Ramos (cell line): ENCODE measurements at regions not wholly inside any gene's neighbourhood (a gene's known extent, or its start where the extent isn't known, plus 50 kb on each side); places are given as distances from the start of the nearest gene placed in this dataset.
"Not testable (repeated sequence)": the region's sequence is repeated elsewhere in the genome, so short reads cannot be mapped to it uniquely, and the experiment has no call there.

Source experiments
- in situ Hi-C: fragments of 300-500 bp; cut with MboI; formaldehyde crosslinking; loops from one replicate; pipeline ENCODE4 v1.14.3; 2022; ENCODE audit warnings: low sequenced_read_pairs; ENCODE audit not compliant: unreplicated experiment

DNA sequence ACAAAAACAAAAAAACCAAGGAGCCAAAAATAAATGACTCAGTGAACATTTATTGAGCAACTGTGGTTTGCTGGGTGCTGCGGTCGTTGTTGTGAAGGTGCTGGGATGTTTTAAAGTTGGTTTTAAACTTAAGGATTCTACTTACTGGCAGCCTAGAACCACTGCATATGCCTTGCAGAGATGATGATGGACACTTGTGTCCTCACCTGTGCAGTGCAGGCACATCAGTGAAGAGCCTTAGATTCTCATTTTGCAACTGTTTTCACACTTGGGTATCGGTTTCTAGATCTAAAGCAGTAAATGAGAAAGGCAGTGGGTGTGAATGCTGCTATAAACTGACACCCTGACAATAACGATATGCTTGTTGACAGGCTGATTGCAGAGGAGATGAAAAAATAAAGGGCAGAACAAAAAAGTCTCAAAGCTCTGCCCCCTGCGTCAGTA is 68.8 kb downstream of the UTRN start:
- in situ Hi-C loops: no loop called here

DNA sequence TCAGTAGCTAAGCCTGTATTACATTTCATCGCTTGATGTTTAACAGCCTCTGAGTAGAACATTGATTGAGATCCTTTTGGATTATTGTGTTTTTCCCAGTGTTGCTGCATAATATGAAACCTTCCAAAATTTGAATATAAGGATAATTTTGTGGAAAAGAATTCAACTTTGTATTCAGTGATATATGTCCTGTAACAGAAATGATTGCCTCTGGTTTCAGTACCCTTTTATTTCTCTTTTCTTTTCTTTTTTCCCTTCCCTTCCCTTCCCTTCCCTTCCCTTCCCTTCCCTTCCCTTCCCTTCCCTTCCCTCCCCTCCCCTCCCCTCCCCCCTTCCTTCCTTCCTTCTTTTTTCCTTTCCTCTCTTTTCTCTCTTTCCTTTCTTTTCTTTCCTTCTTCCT is 74.6 kb downstream of the UTRN start:
- in situ Hi-C loops: no loop called here

DNA sequence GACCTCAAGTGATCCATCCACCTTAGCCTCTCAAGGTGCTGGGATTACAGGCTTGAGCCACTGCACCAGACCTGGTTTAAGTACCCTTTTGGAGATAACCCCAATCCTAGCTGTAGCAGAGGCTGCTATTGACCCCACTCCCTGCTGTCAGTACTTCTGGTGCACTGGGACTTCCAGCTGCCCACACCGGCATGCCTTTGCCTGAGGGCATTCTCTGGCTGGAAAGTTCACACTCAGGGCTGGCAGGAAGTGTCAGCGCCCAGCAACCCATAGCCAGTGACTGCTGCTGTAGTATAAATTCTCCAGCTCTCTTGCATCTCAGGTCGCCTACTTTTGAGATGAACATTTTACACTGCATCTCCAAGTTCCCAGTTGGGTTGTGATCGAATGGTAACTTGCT is 75.3 kb downstream of the UTRN start:
- in situ Hi-C loops: no loop called here

DNA sequence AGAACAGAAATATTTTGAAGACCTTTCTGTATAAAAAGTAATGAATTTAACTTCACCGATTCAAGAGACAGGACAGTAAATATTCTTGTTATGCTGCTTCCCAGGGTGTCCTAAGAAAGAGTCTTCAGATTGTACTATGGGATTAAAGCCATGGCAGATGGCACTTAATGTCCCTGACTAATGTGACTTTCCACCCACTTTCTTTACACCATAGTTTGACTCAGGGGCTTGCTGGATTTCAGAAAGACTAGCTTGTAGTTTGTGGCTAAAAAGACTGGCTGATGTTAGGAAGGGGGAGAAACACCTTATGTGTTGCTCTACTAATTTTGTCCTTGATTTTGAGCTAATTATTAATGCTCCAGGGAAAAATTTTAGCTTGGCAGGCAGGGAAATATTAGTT is 75.9 kb downstream of the UTRN start:
- in situ Hi-C loops: no loop called here

DNA sequence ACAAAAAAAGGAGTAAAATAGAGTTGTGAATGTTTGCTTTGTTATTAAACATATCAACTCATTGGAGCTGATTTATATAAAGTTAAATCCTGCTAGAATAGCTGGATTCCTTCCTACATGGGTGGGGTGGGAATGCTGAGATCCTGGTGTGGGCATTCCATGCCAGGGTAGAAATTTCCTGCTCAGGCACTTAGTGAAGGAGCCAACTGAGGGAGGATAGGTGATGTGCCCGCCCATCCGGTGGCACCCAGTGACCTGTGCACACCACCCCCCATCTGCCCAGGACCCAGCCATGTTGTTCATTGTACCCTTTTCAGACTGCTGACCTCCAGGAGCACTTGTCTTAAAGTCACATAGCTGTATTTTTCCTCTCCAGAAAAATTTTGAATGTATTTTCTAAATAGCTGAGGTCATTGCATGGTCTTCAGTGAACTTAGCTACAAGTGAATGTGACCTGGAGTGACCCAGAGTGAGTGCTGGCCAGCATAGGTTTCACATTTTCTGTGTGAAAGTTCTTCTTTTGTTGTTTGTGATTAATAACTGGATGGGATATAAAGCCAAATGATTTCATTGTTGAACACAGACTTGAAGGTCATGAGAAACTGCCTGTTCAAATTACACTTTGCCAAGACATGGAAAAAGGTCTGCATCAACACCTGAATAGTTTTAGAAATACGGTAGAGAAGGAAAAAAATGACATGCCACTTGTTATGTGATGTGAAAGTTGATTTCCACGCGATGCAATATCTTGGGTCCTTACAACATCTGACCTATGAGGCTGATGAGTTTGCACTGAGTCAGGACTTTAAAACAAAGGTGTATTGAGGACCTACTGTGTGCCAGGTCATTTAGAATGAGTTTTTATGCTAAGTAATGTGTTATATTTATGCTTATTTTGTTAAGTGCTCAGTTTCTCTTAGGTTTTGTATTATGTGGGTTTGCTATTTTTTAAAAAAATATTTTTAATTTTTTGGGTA is 77.2 kb downstream of the UTRN start:
- in situ Hi-C loops: no loop called here

DNA sequence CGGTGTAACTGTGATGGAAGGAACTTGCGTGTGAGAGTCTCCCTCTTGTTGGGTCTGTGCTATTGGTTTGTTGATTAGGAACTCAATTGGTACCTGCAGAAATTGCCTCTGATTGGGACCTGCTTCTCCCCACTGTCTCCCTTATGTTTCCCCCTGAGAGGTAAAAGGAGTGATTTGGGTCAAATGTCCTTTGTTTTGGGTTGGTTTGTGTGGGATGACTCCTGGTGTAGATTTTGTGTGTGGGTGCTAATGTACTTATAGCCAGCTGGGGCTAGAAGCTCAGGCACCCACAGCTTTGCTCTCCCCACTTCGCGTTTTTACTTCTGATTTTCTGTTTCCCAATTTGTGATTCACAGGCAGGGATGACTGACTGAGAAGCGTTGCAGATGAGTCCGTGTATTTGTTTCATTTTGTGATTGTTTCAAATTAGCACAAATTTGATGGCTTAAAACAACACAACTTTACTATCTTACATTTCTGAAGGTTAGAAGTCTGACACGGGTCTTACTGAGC is 79.1 kb downstream of the UTRN start:
- in situ Hi-C loops: no loop called here

DNA sequence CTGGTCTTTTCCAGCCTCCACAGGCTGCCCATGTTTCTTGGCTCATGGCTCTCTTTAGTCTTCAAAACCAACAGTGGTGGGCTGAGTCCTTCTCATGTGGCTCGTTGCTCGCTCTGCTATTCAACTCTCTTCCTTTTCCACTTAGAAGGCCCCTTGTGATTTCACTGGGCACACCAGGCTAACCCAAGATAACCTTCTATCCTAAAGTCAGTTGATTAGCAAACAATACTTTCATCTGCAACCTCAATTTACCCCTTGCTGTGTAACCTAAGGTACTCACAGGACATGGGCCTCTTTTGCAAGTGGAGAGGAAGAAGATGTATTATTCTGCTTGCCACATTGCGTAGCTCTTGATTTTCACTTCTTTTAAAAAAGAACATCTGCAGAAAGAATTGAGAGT is 79.6 kb downstream of the UTRN start:
- in situ Hi-C loops: no loop called here

DNA sequence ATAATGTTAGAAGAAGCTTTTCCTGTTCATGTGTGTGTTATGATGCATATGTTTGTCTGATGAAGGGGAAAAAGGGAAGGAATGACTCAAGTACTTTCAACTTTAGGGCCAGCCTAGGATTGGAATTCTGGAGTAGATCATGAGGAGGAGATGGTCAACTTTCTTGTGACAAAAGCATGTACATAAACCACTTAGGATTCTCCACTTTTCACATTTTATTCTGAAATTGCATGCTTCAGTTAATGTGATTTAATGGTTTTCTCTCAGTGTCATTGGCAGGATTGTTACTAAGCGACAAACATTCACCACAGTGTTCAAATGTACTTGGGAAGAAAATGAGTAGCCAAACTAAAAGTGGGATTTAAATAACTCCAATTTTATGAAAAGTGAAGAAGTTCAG is 80.1 kb downstream of the UTRN start:
- in situ Hi-C loops: no loop called here

DNA sequence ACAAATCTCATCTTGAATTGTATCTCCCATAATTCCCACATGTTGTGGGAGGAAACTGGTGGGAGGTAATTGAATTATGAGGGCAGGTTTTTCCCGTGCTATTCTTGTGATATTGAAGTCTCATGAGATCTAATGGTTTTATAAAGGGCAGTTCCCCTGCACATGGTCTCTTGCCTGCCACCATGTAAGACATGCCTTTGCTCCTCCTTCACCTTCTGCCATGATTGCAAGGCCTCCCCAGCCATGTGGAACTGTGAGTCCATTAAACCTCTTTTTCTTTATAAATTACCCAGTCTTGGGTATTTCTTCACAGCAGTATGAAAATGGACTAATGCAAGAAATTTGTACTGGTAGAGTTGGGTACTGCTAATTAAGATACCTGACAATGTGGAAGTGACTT is 84.6 kb downstream of the UTRN start:
- in situ Hi-C loops: not testable (repeated sequence)

DNA sequence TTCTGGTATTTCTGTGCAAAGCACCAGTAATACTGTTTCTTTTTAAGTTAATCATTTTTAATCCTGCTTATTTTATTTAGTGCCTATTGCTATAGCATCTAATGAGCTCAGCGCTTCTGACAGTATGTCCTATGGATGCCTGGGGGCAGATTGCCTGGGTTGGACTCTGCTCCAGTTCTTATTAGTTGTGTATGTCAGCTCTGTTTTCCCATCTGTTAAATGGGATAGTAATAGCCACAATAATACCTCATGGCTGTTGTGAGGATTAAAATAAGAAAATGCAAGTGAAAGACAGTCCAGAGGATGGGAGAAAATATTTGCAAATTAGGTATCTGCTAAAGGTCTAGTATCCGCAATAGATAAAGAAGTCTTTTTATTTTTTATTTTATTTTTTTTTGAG is 87.0 kb downstream of the UTRN start:
- in situ Hi-C loops: no loop called here

DNA sequence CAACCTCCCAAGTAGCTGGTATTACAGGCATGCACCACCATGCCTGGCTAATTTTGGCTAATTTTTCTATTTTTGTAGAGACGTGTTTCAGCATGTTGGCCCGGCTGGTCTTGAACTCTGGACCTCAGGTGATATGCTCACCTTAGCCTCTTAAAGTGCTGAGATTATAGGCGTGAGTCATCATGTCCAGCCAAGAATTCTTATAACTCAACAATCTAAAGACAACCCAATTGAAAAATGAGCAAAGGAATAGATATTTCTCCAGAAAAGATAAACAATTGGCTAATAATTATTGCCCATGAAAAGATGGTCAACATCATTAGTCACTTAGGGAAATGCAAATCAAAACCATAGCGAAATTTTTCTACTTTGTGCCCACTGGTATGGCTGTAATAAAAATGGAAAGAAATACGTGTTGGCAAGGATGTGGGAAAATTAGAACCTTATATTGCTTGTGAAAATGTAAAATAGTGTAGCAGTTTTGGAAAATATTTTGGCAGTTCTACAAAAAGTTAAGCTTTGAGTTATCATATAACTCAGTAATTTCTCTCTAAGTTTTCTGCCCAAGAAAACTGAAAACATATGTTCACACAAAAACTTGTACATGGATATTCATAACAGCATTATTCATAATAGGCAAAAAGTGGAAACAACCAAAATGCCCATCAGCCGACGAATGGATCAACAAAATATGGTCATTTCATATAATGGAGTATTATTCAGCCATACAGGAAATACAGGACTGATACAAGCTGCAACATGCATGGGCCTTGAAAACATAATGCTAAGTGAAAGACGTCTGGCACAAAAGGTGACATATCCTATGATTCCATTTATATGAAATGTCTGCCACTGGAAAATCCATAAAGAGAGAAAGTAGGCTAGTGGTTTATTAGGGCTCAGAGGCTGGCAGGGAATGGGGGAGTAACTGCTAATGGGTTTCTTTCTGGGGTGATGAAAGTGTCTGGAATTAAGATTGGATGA is 87.8 kb downstream of the UTRN start:
- in situ Hi-C loops: no loop called here

DNA sequence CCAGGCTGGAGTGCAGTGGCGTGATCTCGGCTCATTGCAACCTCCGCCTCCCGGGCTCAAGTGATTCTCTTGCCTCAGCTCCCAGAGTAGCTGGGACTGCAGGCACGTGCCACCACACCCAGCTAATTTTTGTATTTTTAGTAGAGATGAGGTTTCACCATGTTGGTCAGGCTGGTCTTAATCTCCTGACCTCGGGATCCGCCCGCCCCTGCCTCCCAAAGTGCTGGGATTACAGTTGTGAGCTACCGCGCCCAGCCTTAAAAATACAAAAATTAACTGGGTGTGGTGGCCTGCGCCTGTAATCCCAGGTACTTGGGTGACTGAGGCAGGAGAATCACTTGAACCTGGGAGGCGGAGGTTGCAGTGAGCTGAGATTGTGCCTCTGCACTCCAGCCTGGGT is 89.4 kb downstream of the UTRN start:
- in situ Hi-C loops: not testable (repeated sequence)

DNA sequence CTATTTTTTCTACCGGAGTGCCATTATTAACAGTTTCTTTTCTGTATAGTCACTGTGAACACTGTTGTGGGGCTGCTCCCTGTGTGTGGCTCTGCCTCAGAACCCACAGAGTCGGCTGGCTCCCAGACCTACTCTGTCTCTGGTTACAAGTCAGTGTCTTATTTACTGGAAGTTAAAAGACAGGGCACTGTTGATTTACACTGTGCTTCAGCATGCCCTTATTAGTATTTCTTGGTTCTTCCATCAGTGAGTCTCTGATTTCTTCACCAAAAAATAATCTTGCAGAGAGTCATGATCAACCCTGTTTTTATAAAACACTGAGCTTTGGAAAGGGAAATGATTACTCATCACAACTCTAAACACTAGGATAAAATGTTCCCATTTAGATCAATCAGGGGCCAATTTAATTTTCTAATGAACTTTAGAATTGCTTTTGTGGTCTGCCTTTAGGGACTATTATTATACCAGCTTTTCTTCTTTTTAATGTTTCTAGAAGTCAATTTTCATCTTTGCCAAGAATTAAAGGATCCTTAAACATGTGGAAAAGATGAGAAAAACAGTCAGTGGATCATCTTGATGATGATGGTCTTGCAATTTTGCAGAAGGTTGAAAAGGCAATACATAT is 92.6 kb downstream of the UTRN start:
- in situ Hi-C loops: no loop called here

DNA sequence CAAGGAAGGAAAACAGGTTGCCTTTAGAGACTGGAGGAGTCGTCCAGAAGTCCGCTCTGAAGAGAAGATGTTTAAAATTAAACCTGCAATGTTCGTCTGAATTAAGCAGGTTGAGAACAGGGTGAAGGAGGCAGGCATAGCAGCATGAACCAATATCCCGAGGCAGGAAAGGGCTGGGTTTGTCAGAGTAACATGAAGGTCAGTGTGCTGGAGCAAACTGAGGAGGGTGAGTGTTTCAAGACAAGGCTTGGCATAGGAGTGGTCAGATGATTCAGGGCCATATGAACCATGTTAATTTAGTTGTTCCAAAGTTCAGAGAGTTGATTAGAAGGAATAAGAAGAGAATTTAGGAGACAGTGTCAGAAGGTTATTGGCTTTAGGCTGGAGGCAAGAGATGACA is 93.3 kb downstream of the UTRN start:
- in situ Hi-C loops: no loop called here

DNA sequence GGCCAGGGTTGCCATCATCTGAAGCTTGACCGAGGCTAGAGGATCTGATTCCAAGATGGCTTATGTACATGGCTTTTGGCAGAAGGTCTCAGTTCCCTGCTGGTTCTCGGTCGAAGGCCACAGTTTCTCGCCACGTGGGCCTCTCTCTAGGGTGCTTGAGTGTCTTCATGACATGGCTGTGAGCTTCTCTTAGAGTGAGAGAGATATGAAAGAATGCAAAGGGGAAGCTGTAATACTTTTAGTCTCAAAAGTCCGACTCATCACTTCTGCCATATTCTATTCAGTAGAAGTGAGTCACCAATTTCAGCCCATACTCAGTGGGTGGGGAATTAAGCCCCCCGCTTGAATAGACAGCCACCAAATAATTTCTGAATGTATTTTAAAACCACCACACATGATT is 94.2 kb downstream of the UTRN start:
- in situ Hi-C loops: no loop called here

DNA sequence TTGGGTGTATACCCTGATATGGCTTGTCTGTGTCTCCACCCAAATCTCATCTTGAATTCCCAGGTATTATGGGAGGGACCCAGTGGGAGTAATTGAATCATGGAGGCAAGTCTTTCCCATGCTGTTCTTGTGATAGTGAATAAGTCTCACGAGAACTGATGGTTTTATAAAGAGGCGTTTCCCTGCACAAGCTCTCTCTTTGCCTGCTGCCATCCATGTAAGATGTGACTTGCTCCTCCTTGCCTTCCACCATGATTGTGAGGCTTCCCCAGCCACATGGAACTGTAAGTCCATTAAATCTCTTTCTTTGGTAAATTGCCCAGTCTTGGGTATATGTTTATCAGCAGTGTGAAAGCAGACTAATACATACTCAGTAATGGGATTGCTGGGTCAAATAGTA is 96.4 kb downstream of the UTRN start:
- in situ Hi-C loops: not testable (repeated sequence)

DNA sequence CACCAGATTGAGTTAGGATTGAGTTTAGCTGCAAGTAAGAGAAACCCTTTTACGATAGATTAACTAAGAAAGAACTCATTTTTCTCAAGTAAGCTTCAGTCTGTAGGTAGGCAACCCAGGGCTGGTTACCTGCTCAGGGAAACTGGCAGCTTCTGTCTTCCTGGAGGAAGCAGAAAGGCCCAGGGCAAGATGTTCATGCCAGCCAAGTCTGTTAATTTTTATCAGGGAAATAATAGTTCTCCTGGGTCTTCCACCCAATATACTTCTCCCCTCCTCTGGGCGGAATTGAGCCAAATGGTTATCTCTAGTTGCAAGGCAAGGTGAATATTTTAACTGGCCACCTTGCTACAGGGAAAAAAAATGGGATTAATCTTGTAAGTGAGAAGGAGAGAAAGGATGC is 98.2 kb downstream of the UTRN start:
- in situ Hi-C loops: no loop called here

DNA sequence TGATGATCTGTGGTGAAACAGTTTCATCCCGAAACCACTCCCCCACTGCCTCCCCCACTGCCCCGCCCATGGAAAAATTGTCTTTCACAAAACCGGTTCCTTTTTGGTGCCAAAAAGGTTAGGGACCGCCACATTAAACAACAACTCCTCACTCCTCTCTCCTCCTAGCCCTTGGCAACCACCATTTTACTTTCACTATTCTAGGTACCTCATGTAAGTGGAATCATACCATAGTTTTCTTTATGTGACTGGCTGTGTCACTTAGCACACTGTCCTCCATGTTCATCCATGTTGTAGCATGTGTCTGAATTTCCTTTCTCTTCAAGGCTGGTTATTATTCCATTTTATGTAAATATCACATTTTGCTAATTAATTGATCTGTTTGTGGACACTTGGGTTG is 99.3 kb downstream of the UTRN start:
- in situ Hi-C loops: no loop called here

DNA sequence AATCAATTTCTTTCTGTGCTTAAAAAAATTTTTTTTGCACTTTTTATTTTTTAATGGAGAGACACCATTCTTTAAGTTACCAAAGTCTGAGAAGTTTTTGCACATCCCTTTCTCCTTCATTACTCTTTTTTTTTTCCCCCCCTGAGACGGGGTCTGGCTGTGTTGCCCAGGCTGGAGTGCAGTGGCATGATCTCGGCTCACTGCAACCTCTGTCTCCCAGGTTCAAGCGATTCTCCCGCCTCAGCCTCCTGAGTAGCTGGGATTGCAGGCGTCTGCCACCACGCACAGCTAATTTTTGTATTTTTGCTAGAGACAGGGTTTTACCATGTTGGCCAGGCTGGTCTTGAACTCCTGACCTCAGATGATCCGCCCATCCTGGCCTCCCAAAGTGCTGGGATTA is 104.3 kb downstream of the UTRN start:
- in situ Hi-C loops: not testable (repeated sequence)

DNA sequence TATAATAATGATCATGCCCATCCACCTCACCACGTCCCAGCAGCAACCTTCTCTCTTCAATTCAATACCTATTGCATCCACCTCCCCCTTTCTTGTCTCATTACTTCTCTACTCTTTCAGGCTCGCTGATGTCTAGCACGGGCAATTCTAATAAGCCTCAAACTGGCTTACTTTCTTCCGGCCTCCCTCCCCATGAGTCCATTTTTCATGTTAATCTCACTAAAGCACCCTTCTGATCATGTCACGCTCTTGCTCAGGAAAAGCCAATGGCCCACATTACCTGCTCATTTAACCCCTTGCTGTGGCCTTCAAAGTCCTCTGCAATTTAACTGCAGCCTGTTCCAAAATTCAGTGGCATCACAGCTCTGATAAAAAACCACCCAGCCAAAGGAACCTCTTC is 105.1 kb downstream of the UTRN start:
- in situ Hi-C loops: no loop called here
